Stomach (tissue), 4 donors: ENCODE measurements at regions not wholly inside any gene's neighbourhood (a gene's known extent, or its start where the extent isn't known, plus 50 kb on each side); places are given as distances from the start of the nearest gene placed in this dataset.

Source experiments
- EP300 ChIP-seq: sonication (generic); formaldehyde crosslinking; IDR thresholded peaks from one replicate; pipeline ENCODE4 v1.6.1; 2017; ENCODE audit warnings: antibody characterized with exemption
- POLR2A ChIP-seq, 4 donors: fragments of 450-650 bp; IDR thresholded peaks; one replicate each; pipeline ENCODE4 v1.6.1; 2016; ENCODE audit warnings: antibody characterized with exemption in 4 of 4, control low read depth in 2 of 4, mild to moderate bottlenecking in 1 of 4, moderate library complexity in 1 of 4
- POLR2AphosphoS5 ChIP-seq, 3 donors: sonication (generic); formaldehyde crosslinking; IDR thresholded peaks; one replicate each; pipeline ENCODE4 v1.6.1; 2016; ENCODE audit warnings: antibody characterized with exemption in 3 of 3
- TF ChIP-seq, protein P1 (sequence below), 7 experiments: fragments of 450-650 bp in 4 of 7; fragments of 200-600 bp in 3 of 7; sonication (generic) in 3 of 7; IDR thresholded peaks; one replicate each; pipeline ENCODE4 v1.5.1; 2016 to 2019; ENCODE audit warnings: antibody characterized with exemption in 7 of 7, control low read depth in 2 of 7, mild to moderate bottlenecking in 1 of 7

DNA sequence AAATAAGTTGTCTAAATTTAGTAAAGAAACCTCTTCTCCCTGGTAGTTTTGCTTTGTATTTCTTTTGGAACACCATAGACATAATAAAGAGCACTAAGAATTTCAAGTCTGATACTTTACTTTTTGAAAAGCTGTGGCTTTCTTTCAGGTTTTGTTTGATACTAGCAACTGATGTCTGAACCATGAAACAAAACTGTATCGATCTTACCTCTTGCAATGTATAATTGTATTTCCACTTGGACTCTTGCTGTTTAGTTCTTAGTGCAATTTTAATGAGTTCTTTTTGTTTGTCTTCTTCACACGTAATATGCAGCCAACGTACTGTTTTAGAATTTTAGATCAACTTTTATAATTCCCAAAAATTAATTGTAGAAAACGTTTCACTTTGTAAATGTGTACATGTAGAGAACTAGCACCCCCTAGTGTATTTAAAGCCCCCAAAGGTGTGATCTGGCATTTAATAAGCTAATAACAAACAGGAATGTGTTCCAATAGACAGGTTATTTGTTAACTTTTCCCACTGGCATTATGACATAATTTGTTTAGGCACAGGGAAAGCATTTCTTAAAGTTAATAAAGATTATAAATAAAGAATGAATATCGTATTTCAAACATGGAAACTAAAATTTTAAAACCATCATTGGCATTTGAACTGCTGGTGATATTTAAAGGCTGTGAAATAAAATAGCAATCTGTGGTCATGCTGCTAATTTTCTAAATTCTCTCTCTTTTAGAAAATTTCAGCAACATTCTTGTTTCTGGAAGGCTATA is 289.1 kb upstream of the DNAJC19 start:
- TF ChIP-seq, protein P1, sequence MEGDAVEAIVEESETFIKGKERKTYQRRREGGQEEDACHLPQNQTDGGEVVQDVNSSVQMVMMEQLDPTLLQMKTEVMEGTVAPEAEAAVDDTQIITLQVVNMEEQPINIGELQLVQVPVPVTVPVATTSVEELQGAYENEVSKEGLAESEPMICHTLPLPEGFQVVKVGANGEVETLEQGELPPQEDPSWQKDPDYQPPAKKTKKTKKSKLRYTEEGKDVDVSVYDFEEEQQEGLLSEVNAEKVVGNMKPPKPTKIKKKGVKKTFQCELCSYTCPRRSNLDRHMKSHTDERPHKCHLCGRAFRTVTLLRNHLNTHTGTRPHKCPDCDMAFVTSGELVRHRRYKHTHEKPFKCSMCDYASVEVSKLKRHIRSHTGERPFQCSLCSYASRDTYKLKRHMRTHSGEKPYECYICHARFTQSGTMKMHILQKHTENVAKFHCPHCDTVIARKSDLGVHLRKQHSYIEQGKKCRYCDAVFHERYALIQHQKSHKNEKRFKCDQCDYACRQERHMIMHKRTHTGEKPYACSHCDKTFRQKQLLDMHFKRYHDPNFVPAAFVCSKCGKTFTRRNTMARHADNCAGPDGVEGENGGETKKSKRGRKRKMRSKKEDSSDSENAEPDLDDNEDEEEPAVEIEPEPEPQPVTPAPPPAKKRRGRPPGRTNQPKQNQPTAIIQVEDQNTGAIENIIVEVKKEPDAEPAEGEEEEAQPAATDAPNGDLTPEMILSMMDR (IDR thresholded peaks at IDR 0.05), result no peak
- TF ChIP-seq POLR2A (IDR thresholded peaks at IDR 0.05) (no peak), POLR2AphosphoS5 (IDR thresholded peaks at IDR 0.05) (no peak), EP300 (no peak)
